ENCODE measurements at regions not wholly inside any gene's neighbourhood (a gene's known extent, or its start where the extent isn't known, plus 50 kb on each side); places are given as distances from the start of the nearest gene placed in this dataset.

- intact Hi-C loops (cut with DNase I; ENCODE audit: low total_unique reads) = no loop called here
- H3K4me3 ChIP-seq (ENCODE audit: low read depth, poor library complexity, severe bottlenecking) = no peak overlapping the region
- TF ChIP-seq POLR2A (IDR thresholded peaks at IDR 0.05) = no peak
- TF ChIP-seq CTCF (IDR thresholded peaks at IDR 0.05) = no peak
- no peak for DNase-seq (ENCODE audit: low spot score in 2 of 2)
- WGBS, 2 donors = 91 to 94% methylated on average over 9 of the region's 9 CpGs
Measured at GRCh38 chr7:51899611-51900010, 583.0 kb upstream of the COBL start.

- no peak overlapping the region for H3K4me3 ChIP-seq (ENCODE audit: low read depth, poor library complexity, severe bottlenecking)
- intact Hi-C loops (cut with DNase I; ENCODE audit: low total_unique reads) = no loop called here
- TF ChIP-seq POLR2A (IDR thresholded peaks at IDR 0.05) (no peak), CTCF (IDR thresholded peaks at IDR 0.05) (no peak)
- 83 to 93% methylated on average over 1 of the region's 1 CpG for WGBS, 2 donors
- DNase-seq (ENCODE audit: low spot score in 2 of 2) = no peak
Measured at GRCh38 chr7:51882412-51882811, 565.8 kb upstream of the COBL start.

GRCh38 chr7:51881309-51881708 is 564.7 kb upstream of the COBL start:
- H3K4me3 ChIP-seq (ENCODE audit: low read depth, poor library complexity, severe bottlenecking) = no peak overlapping the region
- no peak for DNase-seq (ENCODE audit: low spot score in 2 of 2)
- no peak for TF ChIP-seq CTCF (IDR thresholded peaks at IDR 0.05)
- TF ChIP-seq POLR2A (IDR thresholded peaks at IDR 0.05) = no peak
- WGBS, 2 donors = 78 to 81% methylated on average over 2 of the region's 2 CpGs
- intact Hi-C loops (cut with DNase I; ENCODE audit: low total_unique reads) = no loop called here

- TF ChIP-seq POLR2A (IDR thresholded peaks at IDR 0.05) (no peak), CTCF (IDR thresholded peaks at IDR 0.05) (no peak)
- no peak overlapping the region for H3K4me3 ChIP-seq (ENCODE audit: low read depth, poor library complexity, severe bottlenecking)
- WGBS, 2 donors = 60 to 73% methylated on average over 1 of the region's 1 CpG
- intact Hi-C loops (cut with DNase I; ENCODE audit: low total_unique reads) = no loop called here
- DNase-seq (ENCODE audit: low spot score in 2 of 2) = no peak
Measured at GRCh38 chr7:51878865-51879264, 562.3 kb upstream of the COBL start.

GRCh38 chr7:51869452-51869851 is 552.8 kb upstream of the COBL start:
- DNase-seq (ENCODE audit: low spot score in 2 of 2) = no peak
- WGBS, 2 donors = 51 to 70% methylated on average over 6 of the region's 6 CpGs
- TF ChIP-seq CTCF (IDR thresholded peaks at IDR 0.05) (no peak), POLR2A (IDR thresholded peaks at IDR 0.05) (no peak)
- intact Hi-C loops (cut with DNase I; ENCODE audit: low total_unique reads) = no loop called here
- no peak overlapping the region for H3K4me3 ChIP-seq (ENCODE audit: low read depth, poor library complexity, severe bottlenecking)

GRCh38 chr7:51867117-51867516 is 550.5 kb upstream of the COBL start:
- WGBS, 2 donors = 82 to 84% methylated on average over 2 of the region's 2 CpGs
- no peak for TF ChIP-seq CTCF (IDR thresholded peaks at IDR 0.05)
- no peak for TF ChIP-seq POLR2A (IDR thresholded peaks at IDR 0.05)
- no peak for DNase-seq (ENCODE audit: low spot score in 2 of 2)
- intact Hi-C loops (cut with DNase I; ENCODE audit: low total_unique reads) = no loop called here
- H3K4me3 ChIP-seq (ENCODE audit: low read depth, poor library complexity, severe bottlenecking) = no peak overlapping the region

Data from lower leg skin (tissue), 4 donors.